HG03066 (cell line): ENCODE measurements at regions not wholly inside any gene's neighbourhood (a gene's known extent, or its start where the extent isn't known, plus 50 kb on each side); places are given as distances from the start of the nearest gene placed in this dataset.

Source experiments
- ATAC-seq: cut with Tn5 transposase; IDR thresholded peaks from one replicate; pipeline ENCODE4 v1.9.1; 2021; ENCODE audit warnings: low read depth; ENCODE audit not compliant: unreplicated experiment

GRCh38 chr12:88411689-88412088 is 168.6 kb downstream of the KITLG start:
- no peak for ATAC-seq

GRCh38 chr12:88413646-88414045 is 166.6 kb downstream of the KITLG start:
- ATAC-seq: no peak

GRCh38 chr12:88416155-88416554 is 164.1 kb downstream of the KITLG start:
- no peak for ATAC-seq

- ATAC-seq: no peak
Measured at GRCh38 chr12:88416786-88417185, 163.5 kb downstream of the KITLG start.

GRCh38 chr12:88417531-88417930 is 162.7 kb downstream of the KITLG start:
- no peak for ATAC-seq

- no peak for ATAC-seq
Measured at GRCh38 chr12:88418856-88419497, 161.3 kb downstream of the KITLG start.

GRCh38 chr12:88419794-88420193 is 160.5 kb downstream of the KITLG start:
- ATAC-seq: no peak

GRCh38 chr12:88420457-88420856 is 159.8 kb downstream of the KITLG start:
- no peak for ATAC-seq

GRCh38 chr12:88424791-88425730 is 155.2 kb downstream of the KITLG start:
- ATAC-seq: no peak

- ATAC-seq: no peak
Measured at GRCh38 chr12:88428350-88428749, 151.9 kb downstream of the KITLG start.

GRCh38 chr12:88431246-88431645 is 149.0 kb downstream of the KITLG start:
- no peak for ATAC-seq

- ATAC-seq: no peak
Measured at GRCh38 chr12:88432531-88433490, 147.5 kb downstream of the KITLG start.

GRCh38 chr12:88433997-88434703 is 146.1 kb downstream of the KITLG start:
- no peak for ATAC-seq

GRCh38 chr12:88435334-88436076 is 144.8 kb downstream of the KITLG start:
- ATAC-seq: no peak

GRCh38 chr12:88437226-88437625 is 143.0 kb downstream of the KITLG start:
- no peak for ATAC-seq
